A673 (cell line): ENCODE measurements at regions not wholly inside any gene's neighbourhood (a gene's known extent, or its start where the extent isn't known, plus 50 kb on each side); places are given as distances from the start of the nearest gene placed in this dataset.

ENCODE experiments used
- BruUV-seq: library from RNA; stranded (reverse); fragments of 400-500 nt; replicated peaks from 2 replicates; lab custom pipeline; 2021; lab: Mats Ljungman, UMichigan
- CTCF ChIA-PET: fragments of 300-600 bp; sonication (Branson Sonifier 250); formaldehyde crosslinking; loops from one replicate; lab custom pipeline; 2022; ENCODE audit warnings: antibody characterized with exemption; lab: Charles Lee
- POLR2A ChIA-PET: fragments of 300-600 bp; sonication (Branson Sonifier 250); formaldehyde crosslinking; loops from one replicate; lab custom pipeline; 2022; ENCODE audit warnings: antibody characterized with exemption; ENCODE audit not compliant: low non-redundant PET; lab: Charles Lee
- DNase-seq: peaks from one replicate; pipeline ENCODE4 v3.0.0-alpha.2; 2015; ENCODE audit warnings: low spot score
- H3K27ac ChIP-seq: fragments of 200-600 bp; sonication (generic); 2 replicates; pipeline ENCODE4 v1.5.1; 2016; ENCODE audit warnings: mixed run types, low read depth, mild to moderate bottlenecking, mixed read lengths, antibody characterized with exemption, low read length; ENCODE audit not compliant: poor library complexity, severe bottlenecking
- H3K27me3 ChIP-seq: fragments of 200-600 bp; sonication (generic); replicated peaks from 2 replicates; pipeline ENCODE4 v1.6.1; 2017; ENCODE audit warnings: mixed run types, low read depth, mild to moderate bottlenecking, mixed read lengths, antibody characterized with exemption, low read length; ENCODE audit not compliant: insufficient read depth, poor library complexity
- H3K36me3 ChIP-seq: fragments of 200-600 bp; sonication (generic); 2 replicates; pipeline ENCODE4 v1.6.1; 2016; ENCODE audit warnings: mixed run types, mild to moderate bottlenecking, mixed read lengths, antibody characterized with exemption, low read length; ENCODE audit not compliant: insufficient read depth, poor library complexity, severe bottlenecking
- H3K4me1 ChIP-seq: fragments of 200-600 bp; sonication (generic); 2 replicates; pipeline ENCODE4 v1.6.1; 2017; ENCODE audit warnings: mixed run types, mild to moderate bottlenecking, mixed read lengths, antibody characterized with exemption, low read length; ENCODE audit not compliant: insufficient read depth, poor library complexity, severe bottlenecking
- H3K4me3 ChIP-seq: fragments of 200-600 bp; sonication (generic); 2 replicates; pipeline ENCODE4 v1.5.1; 2016; ENCODE audit warnings: low read depth, mixed run types, mild to moderate bottlenecking, mixed read lengths, low read length; ENCODE audit not compliant: poor library complexity, severe bottlenecking
- H3K9me3 ChIP-seq: fragments of 200-600 bp; sonication (generic); 2 replicates; pipeline ENCODE4 v1.6.1; 2016; ENCODE audit warnings: mixed run types, low read depth, mild to moderate bottlenecking, mixed read lengths, antibody characterized with exemption, low read length; ENCODE audit not compliant: poor library complexity, severe bottlenecking
- CTCF ChIP-seq: fragments of 300-800, 200-600 bp; sonication (generic); conservative IDR thresholded peaks from 2 replicates; pipeline ENCODE4 v1.5.1; 2017; ENCODE audit warnings: low read depth, mild to moderate bottlenecking, antibody characterized with exemption, low read length, moderate library complexity, mixed read lengths
- EZH2 ChIP-seq: fragments of 200-600 bp; sonication (generic); IDR thresholded peaks from 2 replicates; pipeline ENCODE4 v1.6.1; 2017; ENCODE audit warnings: borderline replicate concordance, low read depth, mild to moderate bottlenecking, mixed read lengths, antibody characterized with exemption, low read length; ENCODE audit not compliant: poor library complexity, severe bottlenecking
- intact Hi-C: fragments of 100-400 bp; cut with micrococcal nuclease; formaldehyde crosslinking; loops from one replicate; pipeline ENCODE4 v1.10.0; 2022; ENCODE audit not compliant: unreplicated experiment

GRCh38 chr4:57424232-57424897, 314.2 kb upstream of the IGFBP7 start:
- ChIA-PET POLR2A (no interaction called here), CTCF (no interaction called here)
- Histone ChIP-seq H3K36me3 (no peaks in the 10 kb centered on the region), H3K9me3 (no peaks in the 10 kb centered on the region), H3K27me3 (no peaks in the 10 kb centered on the region), H3K4me1 (no peaks in the 10 kb centered on the region), H3K27ac (no peak overlapping the region), H3K4me3 (no peak overlapping the region)
- no peak for DNase-seq
- BruUV-seq: no TSS peak
- no peak for TF ChIP-seq CTCF
- no peak for TF ChIP-seq EZH2
- intact Hi-C loops: loop anchor here (10.0 kb wide), 1 partner anchor 260 kb away; no protein-coding TSS in a partner anchor

- H3K27ac ChIP-seq: no peak overlapping the region
These were observed 307.9 kb upstream of the IGFBP7 start for GRCh38 chr4:57418133-57418532.

GRCh38 chr4:57412259-57413054, 302.3 kb upstream of the IGFBP7 start:
- no TSS peak for BruUV-seq
- H3K4me1 ChIP-seq: no peaks in the 10 kb centered on the region
- ChIA-PET POLR2A (no interaction called here), CTCF (interaction anchor here (0.6 kb wide), 1 partner anchor 14 kb away, joined by 3 read pairs; no protein-coding TSS in a partner anchor)
- H3K27ac ChIP-seq: no peak overlapping the region
- no peaks in the 10 kb centered on the region for H3K27me3 ChIP-seq
- H3K36me3 ChIP-seq: no peaks in the 10 kb centered on the region
- intact Hi-C loops: no loop called here
- TF ChIP-seq EZH2 (no peak), CTCF (no peak)
- no peak for DNase-seq
- no peak overlapping the region for H3K4me3 ChIP-seq
- H3K9me3 ChIP-seq: no peaks in the 10 kb centered on the region

More at GRCh38 chr4:57418133-57418532, 307.9 kb upstream of the IGFBP7 start:
- intact Hi-C loops: no loop called here
- DNase-seq: no peak
- POLR2A ChIA-PET: no interaction called here
- no peak overlapping the region for H3K4me3 ChIP-seq
- no peaks in the 10 kb centered on the region for H3K4me1 ChIP-seq
- H3K36me3 ChIP-seq: no peaks in the 10 kb centered on the region
- CTCF ChIA-PET: no interaction called here
- H3K27me3 ChIP-seq: no peaks in the 10 kb centered on the region
- TF ChIP-seq CTCF: no peak
- no TSS peak for BruUV-seq
- no peaks in the 10 kb centered on the region for H3K9me3 ChIP-seq
